ENCODE measurements at regions not wholly inside any gene's neighbourhood (a gene's known extent, or its start where the extent isn't known, plus 50 kb on each side); places are given as distances from the start of the nearest gene placed in this dataset.
A peak's percentile ranks its signal among the peaks of the same experiment; 100 is the strongest.
"Not testable (repeated sequence)": the region's sequence is repeated elsewhere in the genome, so short reads cannot be mapped to it uniquely, and the experiment has no call there.

- DNase-seq, result no peak
These were observed 150.0 kb downstream of the ADSS2 start for GRCh38 chr1:244301595-244302130.

- no peak for DNase-seq
These were observed 148.7 kb downstream of the ADSS2 start for GRCh38 chr1:244302876-244303609.

GRCh38 chr1:244303610-244303969 lies 148.1 kb downstream of the ADSS2 start:
- no peak for DNase-seq

- DNase-seq, result no peak
These were observed 147.6 kb downstream of the ADSS2 start for GRCh38 chr1:244304156-244304555.

- DNase-seq, result peak; percentile 5
These were observed 147.1 kb downstream of the ADSS2 start for GRCh38 chr1:244304656-244305055.

- DNase-seq, result no peak
These were observed 145.8 kb downstream of the ADSS2 start for GRCh38 chr1:244305776-244306341.

- no peak for DNase-seq
These were observed 145.2 kb downstream of the ADSS2 start for GRCh38 chr1:244306544-244306943.

GRCh38 chr1:244309191-244309590 lies 142.5 kb downstream of the ADSS2 start:
- not testable (repeated sequence) for DNase-seq

- no peak for DNase-seq
These were observed 139.8 kb downstream of the ADSS2 start for GRCh38 chr1:244311784-244312532.

- no peak for DNase-seq
These were observed 138.4 kb downstream of the ADSS2 start for GRCh38 chr1:244313346-244313745.

GRCh38 chr1:244314921-244315559 lies 136.7 kb downstream of the ADSS2 start:
- no peak for DNase-seq

- DNase-seq, result no peak
These were observed 135.7 kb downstream of the ADSS2 start for GRCh38 chr1:244315996-244316395.

GRCh38 chr1:244316407-244316806 lies 135.3 kb downstream of the ADSS2 start:
- no peak for DNase-seq

GRCh38 chr1:244316986-244317655 lies 134.6 kb downstream of the ADSS2 start:
- no peak for DNase-seq

- no peak for DNase-seq
These were observed 133.6 kb downstream of the ADSS2 start for GRCh38 chr1:244318078-244318477.

GRCh38 chr1:244318512-244318911 lies 133.2 kb downstream of the ADSS2 start:
- peak; percentile 19 for DNase-seq

- peak; percentile 81 for DNase-seq
These were observed 132.2 kb downstream of the ADSS2 start for GRCh38 chr1:244319283-244320132.

- DNase-seq, result no peak
These were observed 129.5 kb downstream of the ADSS2 start for GRCh38 chr1:244322181-244322580.

GRCh38 chr1:244322791-244323521 lies 128.8 kb downstream of the ADSS2 start:
- DNase-seq, result peak; percentile 90

GRCh38 chr1:244324176-244324883 lies 127.4 kb downstream of the ADSS2 start:
- peak; percentile 14 for DNase-seq

Measured in CD4-positive, alpha-beta T cell treated with Interleukin-4 for 4 hours (primary cell).